Testis (tissue), 2 donors: ENCODE measurements at regions not wholly inside any gene's neighbourhood (a gene's known extent, or its start where the extent isn't known, plus 50 kb on each side); places are given as distances from the start of the nearest gene placed in this dataset.

Experiments used
- POLR2A ChIP-seq: fragments of 450-650 bp; IDR thresholded peaks from one replicate; pipeline ENCODE4 v1.6.1; 2017; ENCODE audit warnings: antibody characterized with exemption, mild to moderate bottlenecking, moderate library complexity
- TF ChIP-seq, protein P1 (sequence below), 3 experiments: fragments of 450-650 bp in 2 of 3; fragments of 200-600 bp in 1 of 3; sonication (generic) in 1 of 3; IDR thresholded peaks; one replicate each; pipeline ENCODE4 v1.5.1; 2016 to 2019; ENCODE audit warnings: antibody characterized with exemption in 3 of 3, mild to moderate bottlenecking in 2 of 3, moderate library complexity in 1 of 3

DNA sequence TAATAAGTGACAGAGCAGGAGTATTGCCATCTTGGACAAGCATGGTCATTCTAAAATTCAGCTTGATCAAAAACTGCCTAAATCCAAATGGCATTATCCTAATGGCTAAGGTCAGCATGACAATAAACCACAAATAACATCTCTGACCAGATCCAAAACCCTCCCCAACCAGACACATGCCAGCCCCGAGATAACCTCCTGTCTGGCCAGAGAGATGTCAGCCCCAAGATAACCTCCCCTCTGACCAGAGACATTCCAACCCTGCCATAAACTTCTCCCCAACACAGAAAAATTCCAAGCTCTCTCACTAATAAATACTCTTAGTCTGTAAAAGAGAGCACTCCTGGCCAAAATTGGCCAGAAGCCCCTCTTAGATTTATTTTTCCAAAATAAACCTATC, 470.5 kb upstream of the UBE2E2 start:
- TF ChIP-seq, protein P1, sequence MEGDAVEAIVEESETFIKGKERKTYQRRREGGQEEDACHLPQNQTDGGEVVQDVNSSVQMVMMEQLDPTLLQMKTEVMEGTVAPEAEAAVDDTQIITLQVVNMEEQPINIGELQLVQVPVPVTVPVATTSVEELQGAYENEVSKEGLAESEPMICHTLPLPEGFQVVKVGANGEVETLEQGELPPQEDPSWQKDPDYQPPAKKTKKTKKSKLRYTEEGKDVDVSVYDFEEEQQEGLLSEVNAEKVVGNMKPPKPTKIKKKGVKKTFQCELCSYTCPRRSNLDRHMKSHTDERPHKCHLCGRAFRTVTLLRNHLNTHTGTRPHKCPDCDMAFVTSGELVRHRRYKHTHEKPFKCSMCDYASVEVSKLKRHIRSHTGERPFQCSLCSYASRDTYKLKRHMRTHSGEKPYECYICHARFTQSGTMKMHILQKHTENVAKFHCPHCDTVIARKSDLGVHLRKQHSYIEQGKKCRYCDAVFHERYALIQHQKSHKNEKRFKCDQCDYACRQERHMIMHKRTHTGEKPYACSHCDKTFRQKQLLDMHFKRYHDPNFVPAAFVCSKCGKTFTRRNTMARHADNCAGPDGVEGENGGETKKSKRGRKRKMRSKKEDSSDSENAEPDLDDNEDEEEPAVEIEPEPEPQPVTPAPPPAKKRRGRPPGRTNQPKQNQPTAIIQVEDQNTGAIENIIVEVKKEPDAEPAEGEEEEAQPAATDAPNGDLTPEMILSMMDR (IDR thresholded peaks at IDR 0.05), result no peak
- no peak for TF ChIP-seq POLR2A
